Motor neuron (in vitro differentiated cells): ENCODE measurements at regions not wholly inside any gene's neighbourhood (a gene's known extent, or its start where the extent isn't known, plus 50 kb on each side); places are given as distances from the start of the nearest gene placed in this dataset.
A peak's percentile ranks its signal among the peaks of the same experiment; 100 is the strongest.

Experiments used
- ATAC-seq, 8 experiments: fragments of 200-7000 bp; cut with Tn5 transposase; replicated peaks in 6 of 8; 2 replicates each; pipeline ENCODE4 v1.8.0; 2021; ENCODE audit warnings: mild to moderate bottlenecking in 8 of 8, moderate library complexity in 8 of 8
- H3K27ac ChIP-seq, 2 donors: fragments of 250-450 bp; sonication (Bioruptor Pico); 2 replicates each; pipeline ENCODE4 v1.9.0; 2021; ENCODE audit warnings: antibody characterized with exemption in 2 of 2, mild to moderate bottlenecking in 2 of 2, moderate library complexity in 1 of 2
- H3K4me1 ChIP-seq, 2 donors: fragments of 250-450 bp; sonication (Bioruptor Pico); replicated peaks in 1 of 2; 2 replicates each; pipeline ENCODE4 v1.6.1; 2021; ENCODE audit warnings: antibody characterized with exemption in 2 of 2, mild to moderate bottlenecking in 2 of 2, moderate library complexity in 1 of 2
- H3K4me3 ChIP-seq, 5 donors: fragments of 250-450 bp; sonication (Bioruptor Pico); 2 replicates each; pipeline ENCODE4 v1.9.0; 2021; ENCODE audit warnings: antibody characterized with exemption in 5 of 5, mild to moderate bottlenecking in 5 of 5, moderate library complexity in 4 of 5
- WGBS, 10 experiments: fragments of 450-650 bp; shearing (Covaris generic); methylation state at CpG; one replicate each; pipeline ENCODE4 v1.0.0; 2022; 5-methylcytosine and 5-hydroxymethylcytosine counted together
- in situ Hi-C, 9 experiments: fragments of 400-800 bp; cut with MboI; loops; one replicate each; pipeline ENCODE4 v1.15.0; 2021; ENCODE audit warnings: low sequenced_read_pairs in 9 of 9, low pct_unique_long_range_greater_than_20kb in 2 of 9; ENCODE audit not compliant: unreplicated experiment in 9 of 9

DNA sequence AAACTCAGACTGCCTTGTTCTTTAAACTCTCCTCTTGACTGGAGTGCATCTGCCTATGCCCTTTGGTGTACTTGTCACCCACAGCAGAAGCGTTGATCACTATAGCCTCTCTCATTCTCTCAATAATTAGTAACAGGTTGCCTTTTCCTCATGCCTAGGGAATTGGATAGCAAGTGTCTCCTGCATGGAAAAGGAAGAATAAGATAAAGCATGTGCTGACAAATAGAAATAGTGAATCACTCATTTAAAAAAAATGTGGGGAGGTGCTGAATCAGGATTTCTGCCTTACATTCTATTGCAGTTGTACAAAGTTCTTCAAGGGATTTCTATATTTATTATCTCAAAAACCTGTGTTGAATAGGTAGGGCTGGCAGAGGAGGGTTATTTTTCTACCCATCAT lies 323.0 kb downstream of the TXNL1 start:
- ATAC-seq: peak in 3 of 8 experiments; percentile 19 to 52 (median 35)
- H3K4me1 ChIP-seq: peaks cover 3 to 7% of the 10 kb centered on the region in 2 donors
- H3K4me3 ChIP-seq: no peak overlapping the region
- in situ Hi-C loops: no loop called here
- WGBS, 10 experiments: 0 to 90% (median 80%) methylated on average over 1 of the region's 1 CpG; no CpG with 5 or more reads in 3 of the 10 experiments
- H3K27ac ChIP-seq: no peak overlapping the region

DNA sequence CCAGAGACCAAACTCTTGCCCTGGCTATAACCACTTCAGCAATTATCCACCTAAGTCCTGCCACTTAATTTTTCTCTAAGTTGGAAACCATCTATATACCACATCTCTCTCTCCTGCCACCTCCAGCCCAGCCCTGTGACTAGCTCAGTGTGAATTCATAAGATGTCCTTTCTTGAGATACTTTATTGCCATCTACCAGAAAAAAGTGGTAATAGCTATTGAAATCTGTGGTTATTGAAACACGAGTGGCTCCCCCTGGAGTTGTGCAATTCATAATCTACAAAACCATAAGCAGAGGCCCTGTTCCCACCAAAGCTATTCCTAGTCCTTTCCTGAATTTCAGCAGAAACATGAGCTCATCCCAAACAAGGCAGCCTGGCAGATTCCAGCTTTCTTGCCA lies 324.0 kb downstream of the TXNL1 start:
- peak in 1 of 8 experiments; percentile 47 for ATAC-seq
- Histone ChIP-seq H3K27ac (no peak overlapping the region), H3K4me1 (peaks cover 3 to 7% of the 10 kb centered on the region in 2 donors), H3K4me3 (no peak overlapping the region)
- 60 to 100% (median 88%) methylated on average over 1 of the region's 1 CpG; no CpG with 5 or more reads in 7 of the 10 experiments for WGBS, 10 experiments
- in situ Hi-C loops: no loop called here

DNA sequence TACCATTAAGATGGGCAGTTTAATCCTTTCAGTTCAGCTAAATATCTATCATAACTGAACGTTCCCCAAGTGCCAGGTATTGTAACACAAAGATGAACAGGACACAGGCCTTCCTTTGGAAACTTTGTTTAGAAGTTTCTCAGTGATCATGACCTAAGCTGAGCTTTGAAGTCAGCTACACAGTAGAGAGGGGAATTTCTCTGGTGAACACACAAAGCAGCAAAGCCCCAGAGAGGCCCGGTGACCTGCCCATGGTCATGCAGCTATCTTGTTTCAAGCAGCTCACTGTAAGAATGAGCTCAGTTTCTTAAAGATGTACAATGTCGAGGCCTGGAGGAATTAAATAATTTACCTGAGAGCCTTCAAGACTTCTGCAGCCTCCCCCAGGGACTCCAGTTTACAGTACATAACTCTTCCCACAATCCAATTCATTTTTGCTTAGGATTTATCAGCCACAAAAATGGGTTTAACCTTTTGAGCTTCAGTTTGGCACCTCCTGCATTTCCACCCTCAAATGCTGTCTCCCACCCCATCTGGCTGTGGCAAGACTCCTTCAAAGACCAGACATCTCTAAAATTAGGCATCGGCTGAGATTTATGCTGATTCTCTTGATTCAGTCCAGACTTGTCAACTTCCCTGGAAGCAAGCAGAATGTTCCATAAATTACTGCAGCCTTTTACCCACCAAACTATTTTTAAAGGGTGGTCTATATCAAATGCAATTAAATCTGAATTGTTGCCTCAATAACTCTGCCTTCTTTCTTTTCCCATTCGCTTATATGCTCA lies 325.6 kb downstream of the TXNL1 start:
- Histone ChIP-seq H3K4me1 (peaks cover 6 to 7% of the 10 kb centered on the region in 2 donors), H3K27ac (no peak overlapping the region), H3K4me3 (no peak overlapping the region)
- WGBS, 10 experiments: 53 to 100% (median 75%) methylated on average over 1 to 4 of the region's 5 CpGs; no CpG with 5 or more reads in 1 of the 10 experiments
- peak in 3 of 8 experiments; percentile 20 to 42 (median 35) for ATAC-seq
- in situ Hi-C loops: no loop called here

DNA sequence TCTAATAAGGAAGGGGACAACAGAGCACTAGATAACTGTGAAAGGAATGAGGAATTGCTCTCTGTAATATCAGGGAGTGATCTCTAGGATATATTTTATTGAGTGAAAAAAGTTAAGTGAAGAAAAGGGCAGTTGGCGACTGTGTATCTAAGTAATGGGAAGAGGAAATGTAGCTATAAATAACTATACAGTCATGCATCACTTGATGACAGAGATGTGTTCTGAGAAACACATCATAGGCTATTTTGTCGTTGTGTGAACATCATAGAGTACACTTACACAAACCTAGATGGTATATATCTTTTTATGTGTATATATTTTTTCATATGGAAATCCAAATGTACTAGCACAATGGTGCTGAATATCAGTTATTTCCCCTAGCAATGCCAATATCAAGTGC lies 329.3 kb downstream of the TXNL1 start:
- in situ Hi-C loops: no loop called here
- Histone ChIP-seq H3K27ac (no peak overlapping the region), H3K4me1 (peaks cover 10 to 11% of the 10 kb centered on the region in 2 donors), H3K4me3 (no peak overlapping the region)
- ATAC-seq: peak in 5 of 8 experiments; percentile 16 to 34 (median 27)
- WGBS, 10 experiments: 50 to 100% (median 95%) methylated on average over 1 to 2 of the region's 2 CpGs; no CpG with 5 or more reads in 3 of the 10 experiments

GRCh38 chr18:56307354-56308170 lies 330.8 kb downstream of the TXNL1 start:
- in situ Hi-C loops: no loop called here
- Histone ChIP-seq H3K4me3 (no peak overlapping the region), H3K27ac (no peak overlapping the region), H3K4me1 (peaks cover 4 to 7% of the 10 kb centered on the region in 2 donors)
- peak in 1 of 8 experiments; percentile 85 for ATAC-seq
- WGBS, 10 experiments: 38 to 91% (median 74%) methylated on average over 1 to 4 of the region's 4 CpGs

DNA sequence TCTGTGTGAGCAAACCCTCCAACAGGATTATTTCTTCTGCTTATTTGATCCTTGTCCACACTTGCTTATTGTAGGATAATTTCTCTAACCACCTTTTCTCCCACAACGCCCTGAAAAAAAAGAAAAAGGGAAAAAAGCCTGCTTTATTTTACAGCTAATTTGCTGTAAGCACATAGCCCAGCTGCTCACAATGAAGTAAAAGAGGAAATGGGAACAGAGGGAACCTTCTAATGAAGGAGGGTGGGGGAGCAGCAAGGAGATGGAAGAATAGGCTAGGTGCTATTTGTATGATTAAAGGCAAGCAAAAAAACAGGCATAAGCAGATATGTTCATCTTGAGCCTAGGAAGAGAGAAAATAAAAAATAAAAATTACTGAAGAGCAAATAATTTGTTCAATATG lies 331.6 kb downstream of the TXNL1 start:
- H3K4me1 ChIP-seq: peaks cover 4 to 7% of the 10 kb centered on the region in 2 donors
- 0 to 83% (median 33%) methylated on average over 1 of the region's 1 CpG; no CpG with 5 or more reads in 2 of the 10 experiments for WGBS, 10 experiments
- in situ Hi-C loops: no loop called here

GRCh38 chr18:56305583-56305982 lies 332.8 kb downstream of the TXNL1 start:
- Histone ChIP-seq H3K4me3 (no peak overlapping the region), H3K4me1 (peaks cover 4 to 7% of the 10 kb centered on the region in 2 donors), H3K27ac (no peak overlapping the region)
- no peak for ATAC-seq
- in situ Hi-C loops: no loop called here

More for the DNA sequence above, 331.6 kb downstream of the TXNL1 start:
- H3K27ac ChIP-seq: no peak overlapping the region
- no peak overlapping the region for H3K4me3 ChIP-seq
- ATAC-seq: no peak

DNA sequence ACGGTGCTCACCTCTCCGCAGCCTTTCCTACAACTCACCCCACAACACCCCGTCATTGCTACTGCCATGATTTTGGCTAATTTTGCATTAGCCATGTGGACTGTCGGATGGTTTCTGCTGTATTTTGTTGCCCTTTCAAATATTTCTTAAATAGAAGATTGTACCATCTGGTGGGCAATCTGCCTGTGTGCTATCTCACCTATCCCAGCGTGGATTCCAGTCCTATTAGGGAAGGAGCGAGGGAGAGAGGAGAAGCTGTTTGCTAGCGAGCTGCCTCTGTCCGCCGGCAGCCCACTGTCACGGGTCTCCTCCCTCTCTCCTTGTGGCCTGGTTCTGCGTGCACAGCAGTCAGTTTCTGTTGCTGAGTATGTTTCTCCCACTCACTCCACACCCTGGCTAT lies 336.2 kb downstream of the TXNL1 start:
- ATAC-seq: no peak
- in situ Hi-C loops: no loop called here
- Histone ChIP-seq H3K27ac (no peak overlapping the region), H3K4me1 (peaks cover 0 to 4% of the 10 kb centered on the region in 2 donors), H3K4me3 (no peak overlapping the region)
- WGBS, 10 experiments: 80 to 100% (median 96%) methylated on average over 1 to 7 of the region's 11 CpGs; no CpG with 5 or more reads in 3 of the 10 experiments

DNA sequence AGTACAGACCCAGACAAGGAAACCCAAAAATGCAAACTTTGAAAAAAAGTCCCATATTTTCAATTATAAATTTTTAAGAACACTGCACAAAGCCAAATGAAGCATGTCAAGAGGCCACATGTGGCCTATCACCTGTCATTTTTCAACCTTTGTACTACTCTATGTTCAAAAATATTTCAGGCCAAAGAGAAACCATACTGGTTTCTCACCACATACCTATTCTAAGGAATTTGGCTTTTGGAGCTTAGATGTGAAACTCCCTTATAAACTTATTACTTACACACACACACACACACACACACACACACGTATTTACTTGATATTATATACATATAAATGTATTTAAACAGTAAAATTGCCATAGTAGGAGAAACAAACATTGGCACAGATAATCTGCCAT lies 338.7 kb downstream of the TXNL1 start:
- H3K4me1 ChIP-seq: no peaks in the 10 kb centered on the region

GRCh38 chr18:56298935-56299334 lies 339.5 kb downstream of the TXNL1 start:
- Histone ChIP-seq H3K27ac (no peak overlapping the region), H3K4me3 (no peak overlapping the region), H3K4me1 (no peaks in the 10 kb centered on the region)
- peak in 3 of 8 experiments; percentile 54 to 66 (median 66) for ATAC-seq
- in situ Hi-C loops: no loop called here
- WGBS, 10 experiments: 46 to 100% (median 67%) methylated on average over 1 of the region's 1 CpG; no CpG with 5 or more reads in 5 of the 10 experiments

More for the DNA sequence above, 338.7 kb downstream of the TXNL1 start:
- in situ Hi-C loops: no loop called here
- H3K4me3 ChIP-seq: no peak overlapping the region
- no peak overlapping the region for H3K27ac ChIP-seq
- no peak for ATAC-seq
- 40 to 50% methylated on average over 1 of the region's 1 CpG; no CpG with 5 or more reads in 8 of the 10 experiments for WGBS, 10 experiments

DNA sequence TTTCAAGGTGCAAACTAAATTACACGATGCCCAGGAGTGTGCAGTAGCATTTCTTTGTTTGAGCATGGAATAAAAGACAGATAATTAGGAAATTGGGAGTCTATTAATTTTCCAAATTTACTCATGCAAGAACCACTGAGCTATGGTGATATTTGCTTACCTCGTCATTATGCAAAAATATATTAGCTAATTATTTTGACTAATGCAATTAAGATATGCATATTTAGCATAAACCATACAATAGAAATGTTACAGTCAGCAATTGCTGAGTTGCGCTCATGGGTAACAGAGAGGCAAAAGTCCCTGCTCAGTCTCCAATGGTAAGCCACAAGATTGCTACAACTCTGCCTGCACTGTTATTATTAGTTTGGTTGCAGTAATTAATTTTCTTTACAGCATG lies 342.0 kb downstream of the TXNL1 start:
- in situ Hi-C loops: no loop called here

DNA sequence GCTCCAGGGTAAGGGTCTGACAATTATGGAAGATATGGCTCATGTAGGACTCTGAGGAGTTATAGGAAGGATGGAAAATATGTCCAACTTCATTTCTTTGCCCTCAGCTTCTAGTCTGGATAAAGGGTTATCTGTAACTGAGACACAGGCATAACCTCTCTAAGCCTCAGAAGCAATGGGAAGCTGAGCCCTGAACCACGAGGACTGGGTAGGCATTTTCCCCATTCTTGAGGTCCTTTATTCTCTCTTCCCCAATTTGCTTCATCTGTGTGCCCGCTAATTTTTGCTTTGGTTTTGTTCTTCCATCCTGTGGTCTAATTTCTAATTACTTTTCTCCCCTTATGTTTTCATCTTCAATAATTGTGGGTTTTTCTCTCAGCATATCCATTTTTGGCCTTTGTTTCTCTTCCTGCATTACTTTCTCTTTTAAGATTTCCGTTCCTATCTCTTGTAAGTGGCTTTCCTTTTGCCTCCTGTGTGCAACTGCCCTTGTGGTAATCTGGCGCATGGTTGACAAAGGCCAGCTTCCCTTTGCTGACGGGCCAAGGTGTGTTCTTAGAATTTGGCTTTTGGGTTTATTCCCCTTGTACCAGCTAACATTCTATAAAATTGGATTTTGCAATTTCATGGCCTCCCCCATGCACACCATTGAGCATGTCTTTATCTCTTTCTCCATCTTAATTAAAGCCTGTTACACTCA lies 343.8 kb downstream of the TXNL1 start:
- no peak for ATAC-seq
- no peak overlapping the region for H3K4me3 ChIP-seq
- 84 to 100% (median 95%) methylated on average over 2 to 5 of the region's 5 CpGs for WGBS, 10 experiments

More for the DNA sequence above, 342.0 kb downstream of the TXNL1 start:
- no peak overlapping the region for H3K4me3 ChIP-seq
- H3K27ac ChIP-seq: no peak overlapping the region
- WGBS, 10 experiments: 83 to 100% (median 93%) methylated on average over 1 to 3 of the region's 3 CpGs
- no peak for ATAC-seq
- H3K4me1 ChIP-seq: no peaks in the 10 kb centered on the region

DNA sequence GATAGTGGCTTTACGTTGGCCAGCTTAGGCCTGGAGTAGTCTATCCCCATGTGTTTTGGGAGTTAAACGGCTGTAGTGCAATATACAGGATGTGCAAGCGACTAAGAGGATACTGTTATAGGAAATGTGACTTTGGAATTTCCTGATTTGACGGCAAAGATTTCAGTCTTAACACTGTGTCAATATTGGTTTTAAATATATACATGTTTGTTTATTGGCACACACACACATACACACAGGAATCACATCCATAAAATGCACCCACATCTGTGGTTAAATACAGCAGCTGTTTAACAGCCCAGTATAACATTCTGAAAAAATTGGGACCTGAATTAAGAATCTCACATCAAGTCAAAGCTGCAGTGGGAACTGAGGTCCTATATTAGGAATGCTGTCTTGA lies 347.1 kb downstream of the TXNL1 start:
- no peak overlapping the region for H3K27ac ChIP-seq
- in situ Hi-C loops: no loop called here
- no peak overlapping the region for H3K4me3 ChIP-seq
- peaks cover 0 to 7% of the 10 kb centered on the region in 2 donors for H3K4me1 ChIP-seq
- 70 to 100% (median 95%) methylated on average over 1 to 4 of the region's 4 CpGs for WGBS, 10 experiments
- no peak for ATAC-seq

More for the DNA sequence above, 343.8 kb downstream of the TXNL1 start:
- Histone ChIP-seq H3K4me1 (no peaks in the 10 kb centered on the region), H3K27ac (no peak overlapping the region)
- in situ Hi-C loops: no loop called here
